LHCN-M2 (cell line): ENCODE measurements at regions not wholly inside any gene's neighbourhood (a gene's known extent, or its start where the extent isn't known, plus 50 kb on each side); places are given as distances from the start of the nearest gene placed in this dataset.
"Not testable (repeated sequence)": the region's sequence is repeated elsewhere in the genome, so short reads cannot be mapped to it uniquely, and the experiment has no call there.

Experiments used
- DNase-seq: peaks from one replicate; pipeline ENCODE4 v3.0.0-alpha.2; 2012; ENCODE audit warnings: low read depth

DNA sequence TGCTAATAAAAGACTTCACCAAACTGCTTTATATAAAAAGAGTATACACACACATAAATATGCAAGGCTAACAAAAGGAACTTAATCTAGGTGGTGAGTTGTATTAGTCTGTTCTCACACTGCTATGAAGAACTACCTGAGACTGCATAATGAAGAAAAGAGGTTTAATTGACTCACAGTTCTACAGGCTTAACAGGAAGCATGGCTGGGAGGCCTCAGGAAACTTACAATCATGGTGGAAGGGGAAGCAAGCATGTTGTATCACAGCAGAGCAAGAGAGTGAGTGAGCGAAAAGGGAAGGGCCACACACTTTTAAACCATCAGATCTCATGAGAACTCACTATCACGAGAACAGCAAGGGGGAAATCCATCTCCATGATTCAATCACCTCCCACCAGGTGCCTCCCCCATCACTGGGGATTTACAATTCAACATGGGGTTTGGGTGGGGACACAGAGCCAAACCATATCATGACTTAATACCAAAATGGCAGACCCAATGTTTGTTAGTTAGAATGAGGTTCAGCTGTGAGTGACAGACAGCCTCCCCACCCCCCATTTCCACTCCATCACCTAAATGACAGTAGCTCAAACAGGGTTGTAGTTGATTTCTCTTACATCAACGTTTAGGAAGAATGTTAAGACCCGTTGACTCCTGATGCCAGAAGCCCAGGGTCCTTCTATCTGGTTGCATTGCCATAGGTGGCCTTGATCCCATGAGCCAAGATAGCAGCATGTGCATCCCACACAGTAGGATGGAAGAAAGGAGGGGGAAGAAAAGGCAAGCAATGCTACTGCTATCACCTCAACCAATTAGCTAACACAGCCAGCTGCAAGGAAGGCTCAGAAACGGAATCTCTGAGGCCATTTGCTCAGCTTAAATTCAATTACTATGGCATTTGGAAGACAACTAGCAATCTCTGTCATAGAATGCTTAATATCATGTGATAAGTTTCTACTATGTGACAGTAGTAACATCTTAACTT, 77.0 kb downstream of the CCDC71L start:
- no peak for DNase-seq

DNA sequence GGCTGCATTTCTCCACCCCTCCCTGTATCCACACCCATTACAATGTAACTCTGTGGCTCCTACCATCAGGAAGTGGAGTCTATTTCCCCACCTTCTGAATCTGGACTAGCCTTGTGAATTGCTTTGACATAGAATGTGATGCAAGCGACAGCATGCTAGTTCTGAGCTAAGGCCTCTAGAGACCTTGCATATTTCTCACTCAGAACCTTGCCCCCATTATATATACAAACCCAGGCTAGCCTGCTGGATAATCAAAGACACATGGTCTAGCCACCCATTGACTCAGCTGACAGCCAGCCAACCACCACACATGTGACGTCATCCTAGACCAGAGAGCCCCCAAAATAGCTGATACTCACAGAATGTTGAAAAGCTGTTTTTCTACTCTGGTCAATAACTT, 77.9 kb downstream of the CCDC71L start:
- no peak for DNase-seq

DNA sequence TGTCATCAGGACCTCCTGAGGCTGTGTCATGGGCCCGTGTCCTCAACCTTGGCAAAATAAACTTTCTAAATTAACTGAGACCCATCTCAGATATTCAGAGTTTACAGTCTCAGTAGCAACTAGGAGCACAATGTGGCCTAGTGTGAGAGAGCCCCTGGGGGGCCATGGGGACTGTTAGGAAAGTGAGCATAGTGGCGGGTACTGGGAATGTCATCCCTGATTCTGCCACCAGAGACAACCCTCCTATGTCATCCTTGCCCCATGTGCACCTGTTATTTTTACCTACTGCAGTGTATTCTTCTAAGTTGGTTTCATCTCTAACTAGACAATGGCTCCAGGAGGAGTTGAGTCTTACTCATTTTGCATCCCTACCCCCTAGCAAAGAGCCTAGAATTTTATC, 78.6 kb downstream of the CCDC71L start:
- DNase-seq: no peak

DNA sequence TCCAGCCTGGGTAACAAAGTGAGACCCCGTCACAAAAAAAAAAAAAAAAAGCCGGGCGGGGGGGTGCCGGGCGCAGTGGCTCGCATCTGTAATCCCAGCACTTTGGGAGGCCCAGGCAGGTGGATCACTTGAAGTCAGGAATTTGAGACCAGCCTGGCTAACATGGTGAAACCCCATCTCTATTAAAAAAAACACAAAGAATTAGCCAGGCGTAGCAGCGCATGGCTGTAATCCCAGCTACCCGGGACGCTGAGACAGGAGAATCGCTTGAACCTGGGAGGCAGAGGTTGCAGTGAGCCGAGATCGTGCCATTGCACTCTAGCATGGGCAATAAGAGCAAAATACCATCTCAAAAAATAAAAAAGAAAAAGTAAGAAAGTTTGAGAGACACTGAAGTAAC, 81.9 kb downstream of the CCDC71L start:
- not testable (repeated sequence) for DNase-seq

DNA sequence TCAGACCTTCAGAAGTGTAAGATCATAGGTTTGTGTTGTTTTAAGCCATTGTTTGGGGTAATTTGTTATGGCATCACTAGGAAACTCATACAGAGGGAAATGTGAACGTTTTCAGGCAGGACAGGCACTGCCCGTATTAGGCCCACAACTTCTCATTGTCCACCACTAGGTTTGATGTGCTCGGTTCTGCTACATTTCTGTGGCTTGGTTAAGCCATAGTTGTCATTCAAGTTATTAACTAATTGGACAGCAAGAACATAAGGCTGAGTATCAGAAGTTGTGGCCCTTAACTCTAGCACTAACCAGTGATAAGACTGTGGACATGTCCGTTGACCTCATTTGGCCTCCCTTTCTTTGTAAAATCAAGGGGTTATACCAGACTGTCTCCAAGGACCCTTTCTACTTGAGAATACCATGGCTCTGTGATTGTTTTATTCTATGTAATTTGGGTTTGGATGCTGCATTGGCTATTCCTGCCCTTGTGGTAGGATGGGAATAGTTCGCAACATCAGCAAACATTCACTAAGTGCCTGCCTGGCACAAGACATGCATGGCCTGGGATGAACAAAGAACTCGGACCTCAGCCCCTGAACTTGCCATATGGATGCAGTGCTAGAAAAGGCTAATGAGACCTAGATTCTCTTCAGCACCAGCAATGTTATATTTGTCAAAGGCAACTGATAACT, 85.7 kb downstream of the CCDC71L start:
- no peak for DNase-seq

DNA sequence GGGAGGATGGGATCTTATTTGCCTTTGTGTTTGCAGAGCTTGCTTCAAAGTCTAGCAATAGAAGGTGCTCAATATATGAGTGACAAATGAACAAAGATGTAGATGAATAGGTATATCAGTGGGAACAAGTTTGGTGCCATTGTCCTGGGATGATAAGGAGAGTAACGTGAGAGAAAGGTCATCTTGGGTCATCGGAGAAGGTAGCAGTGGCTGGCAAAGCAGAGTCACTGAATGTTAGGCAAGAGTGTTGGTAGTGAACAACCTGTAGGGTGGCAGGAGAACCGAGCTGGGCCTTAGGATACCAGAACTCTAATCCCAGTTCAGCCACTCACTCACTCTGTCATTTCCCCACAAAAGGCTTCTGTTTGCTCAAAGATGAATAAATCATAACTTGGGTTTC, 87.2 kb downstream of the CCDC71L start:
- DNase-seq: no peak

DNA sequence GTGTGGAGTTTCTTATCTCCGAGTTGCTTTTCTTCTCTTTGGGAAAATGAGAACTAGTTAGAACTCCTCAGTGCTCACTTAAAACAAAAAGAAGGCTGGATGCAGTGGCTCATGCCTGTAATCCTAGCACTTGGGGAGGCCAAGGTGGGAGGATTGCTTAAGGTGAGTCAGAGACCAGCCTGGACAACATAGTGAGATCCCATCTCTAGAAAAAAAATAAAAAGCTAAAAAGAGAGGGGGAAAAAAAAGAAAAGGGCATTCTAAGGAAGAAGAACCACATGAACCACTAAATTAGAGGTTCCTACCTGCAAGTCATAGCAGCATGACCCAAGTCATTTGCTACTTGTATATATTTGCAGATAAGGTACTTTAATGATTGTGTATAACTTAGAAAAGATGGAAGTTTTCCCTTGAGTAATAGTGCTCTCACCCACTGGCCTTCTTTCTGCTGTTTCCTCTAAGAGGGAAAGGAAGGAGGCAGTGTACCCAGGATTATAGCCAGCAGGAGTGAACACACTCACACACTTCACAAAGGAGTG, 87.8 kb downstream of the CCDC71L start:
- DNase-seq: no peak

DNA sequence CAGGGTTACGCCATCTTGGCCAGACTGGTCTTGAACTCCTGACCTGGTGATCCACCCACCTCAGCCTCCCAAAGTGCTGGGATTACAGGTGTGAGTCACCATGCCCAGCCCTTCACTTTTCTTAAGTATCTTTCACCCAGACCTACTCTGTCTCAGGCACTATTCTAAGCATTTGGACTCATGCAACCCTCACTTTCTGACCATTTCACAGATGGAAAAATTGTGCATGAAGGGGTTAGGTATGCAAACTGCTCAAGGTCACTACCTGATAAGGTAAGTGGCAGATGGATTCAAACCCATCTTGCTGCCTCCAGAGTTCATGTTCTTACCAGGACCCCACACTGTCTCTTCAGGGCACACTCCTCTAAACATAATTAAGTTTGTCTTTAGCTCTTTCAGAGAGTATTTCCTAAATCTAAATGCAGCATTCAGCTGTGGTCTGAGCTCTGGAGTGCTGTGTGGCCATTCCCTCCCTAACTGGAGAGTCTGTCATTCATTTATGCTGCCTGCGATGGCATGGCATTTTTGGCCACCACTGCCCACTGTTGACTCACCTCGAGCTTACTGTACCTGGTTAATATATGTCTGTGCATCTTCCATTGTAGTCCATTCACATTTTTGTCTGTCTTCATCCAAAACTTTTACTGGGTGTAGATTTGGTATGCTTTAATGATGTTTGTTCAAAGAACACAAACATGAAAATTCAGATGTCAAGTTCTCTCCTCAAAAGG, 88.4 kb downstream of the CCDC71L start:
- DNase-seq: no peak

DNA sequence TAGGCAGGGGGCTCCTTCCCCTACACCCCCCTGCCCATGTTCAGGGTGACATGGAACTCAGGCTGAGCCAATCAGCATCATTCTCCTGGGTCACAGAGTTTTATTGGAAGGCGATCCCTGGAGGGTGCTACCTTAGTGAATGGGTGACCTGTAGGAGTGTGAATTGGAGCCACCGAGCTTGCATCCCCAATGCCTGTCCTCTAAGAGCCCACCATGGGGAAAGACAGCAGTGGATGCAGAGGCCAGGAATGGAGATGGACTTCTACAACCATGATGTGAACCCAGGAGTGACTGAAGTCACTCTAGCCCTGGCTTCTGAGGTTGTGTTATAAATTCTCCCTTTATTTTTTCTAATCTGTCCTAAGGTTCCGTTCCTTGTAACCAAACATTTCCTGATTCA, 89.4 kb downstream of the CCDC71L start:
- no peak for DNase-seq

DNA sequence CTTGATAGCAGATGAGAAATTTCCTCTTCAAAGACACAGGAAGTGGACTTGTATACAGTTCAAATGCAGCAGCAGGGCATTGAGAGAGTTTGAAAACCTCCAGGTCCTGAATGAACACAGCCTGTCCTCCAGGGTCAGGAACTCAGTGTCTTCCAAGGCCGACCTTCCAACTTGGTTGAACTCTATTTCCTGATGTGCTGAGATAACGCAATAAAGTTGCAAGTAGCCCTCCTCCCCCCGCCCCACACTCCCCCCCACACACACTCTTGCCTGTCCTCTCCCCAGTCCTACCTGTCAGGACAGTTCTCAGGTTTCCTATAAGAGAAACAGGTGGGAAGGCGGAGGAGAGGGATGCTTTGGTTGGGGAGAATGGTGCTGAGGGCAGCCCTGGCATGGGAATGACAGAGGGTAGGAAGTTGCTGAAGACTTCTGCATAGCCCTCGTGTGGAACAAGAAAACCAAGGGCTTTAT, 90.0 kb downstream of the CCDC71L start:
- no peak for DNase-seq

DNA sequence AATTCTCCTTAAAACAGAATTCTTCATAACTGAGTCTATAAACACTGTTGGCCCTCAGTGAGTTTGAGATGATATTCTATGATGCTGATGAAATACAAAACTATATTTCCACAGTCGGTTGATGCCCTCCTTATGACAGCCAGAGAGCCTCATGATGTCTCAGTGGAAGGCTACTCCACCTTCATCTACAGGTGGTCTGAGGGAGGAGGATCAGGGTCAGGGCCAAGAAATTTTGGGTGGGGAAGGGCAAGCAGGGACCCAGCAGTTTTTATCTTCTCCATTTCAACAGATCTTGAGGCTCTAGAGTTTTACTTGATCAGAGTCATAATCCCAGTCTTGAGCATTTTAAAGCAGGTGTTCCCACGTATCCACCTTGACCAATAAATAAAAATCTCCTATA, 90.8 kb downstream of the CCDC71L start:
- DNase-seq: no peak

DNA sequence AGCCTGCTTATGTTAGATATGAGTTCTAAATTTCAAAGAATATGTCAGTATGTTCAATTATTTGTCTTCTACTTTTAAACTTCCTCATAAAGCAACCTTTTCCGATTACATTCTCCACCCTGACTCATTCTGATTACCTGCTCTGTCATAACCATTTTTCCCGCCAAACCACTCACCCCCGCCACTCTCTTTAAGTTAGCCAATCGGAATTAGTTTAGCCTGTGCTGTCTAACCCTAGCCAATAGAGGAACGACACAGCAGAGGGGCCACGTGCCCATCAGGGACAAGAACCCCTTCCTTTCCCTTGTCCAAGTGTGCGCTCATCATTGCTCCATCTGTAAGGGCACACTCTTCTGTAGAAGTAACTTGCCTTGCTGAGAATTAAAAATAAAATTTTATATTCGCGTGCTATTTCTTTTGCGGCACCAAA, 91.4 kb downstream of the CCDC71L start:
- DNase-seq: no peak

DNA sequence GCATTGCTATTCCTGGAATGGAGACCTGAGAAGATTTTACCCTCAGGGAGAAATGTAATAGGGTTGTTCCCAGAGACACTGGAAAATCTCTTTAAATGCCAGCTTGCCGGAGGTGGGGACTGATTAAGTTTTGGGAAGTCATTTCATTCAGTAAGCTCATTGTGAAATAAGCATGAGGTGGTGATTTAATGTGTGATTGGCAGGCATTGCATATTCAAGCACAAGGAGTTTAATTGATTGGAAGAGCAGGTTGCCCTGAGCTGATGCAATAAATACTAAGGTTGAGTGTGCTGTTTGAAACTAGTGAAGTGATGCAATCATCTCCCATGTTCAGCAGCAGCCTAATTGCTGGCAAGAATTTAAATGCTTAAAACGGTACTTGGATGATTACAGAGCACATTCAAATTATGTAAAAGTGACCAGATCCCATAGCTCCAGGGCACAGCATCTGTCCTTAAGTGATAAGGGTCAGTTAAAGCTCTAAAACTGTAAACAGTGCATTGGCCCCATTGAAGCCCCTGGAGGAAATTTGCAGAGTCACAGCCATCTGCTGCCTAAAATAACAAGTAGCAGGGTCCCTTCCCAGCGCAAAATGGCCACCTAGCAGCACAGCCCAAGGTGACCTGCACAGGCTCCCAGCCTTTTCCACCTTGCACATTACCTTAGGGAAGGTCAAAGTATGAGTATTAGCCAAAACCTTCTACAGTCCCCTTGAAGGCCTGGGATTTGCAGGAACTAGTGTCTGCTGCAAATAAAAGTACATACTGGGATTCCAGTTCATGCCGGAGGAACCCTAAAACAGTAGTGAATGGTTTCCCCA, 92.1 kb downstream of the CCDC71L start:
- no peak for DNase-seq

DNA sequence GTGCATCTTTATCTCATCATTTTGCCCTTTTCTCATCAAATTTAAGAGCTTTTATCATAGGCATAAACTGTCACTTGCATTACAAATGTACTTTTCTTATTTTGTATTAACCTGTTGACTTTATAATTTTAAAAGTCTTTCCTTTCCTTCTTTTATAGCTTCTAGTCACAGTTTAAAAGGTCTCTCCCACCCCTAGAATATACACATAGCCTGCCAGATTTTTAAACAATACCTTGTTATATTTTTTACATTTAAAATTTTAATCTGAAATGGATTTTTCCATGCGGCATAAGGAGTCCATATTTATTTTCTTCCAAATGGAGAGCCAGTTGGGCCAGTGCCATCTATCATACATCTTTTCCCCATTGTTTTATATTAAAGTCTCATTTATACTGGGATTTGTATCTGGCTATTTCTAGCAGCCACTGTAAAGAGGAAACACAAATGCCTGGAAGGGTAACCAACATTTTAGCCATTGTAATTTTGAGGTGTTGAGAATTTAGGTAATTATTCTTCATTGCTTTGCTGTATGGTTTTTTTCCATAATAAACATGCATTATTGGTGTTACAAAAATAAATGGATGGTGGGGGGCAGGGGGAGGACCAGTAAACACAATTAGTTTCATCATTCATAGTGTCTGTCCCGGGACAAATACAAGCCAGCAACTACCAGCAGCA, 92.8 kb downstream of the CCDC71L start:
- DNase-seq: no peak

DNA sequence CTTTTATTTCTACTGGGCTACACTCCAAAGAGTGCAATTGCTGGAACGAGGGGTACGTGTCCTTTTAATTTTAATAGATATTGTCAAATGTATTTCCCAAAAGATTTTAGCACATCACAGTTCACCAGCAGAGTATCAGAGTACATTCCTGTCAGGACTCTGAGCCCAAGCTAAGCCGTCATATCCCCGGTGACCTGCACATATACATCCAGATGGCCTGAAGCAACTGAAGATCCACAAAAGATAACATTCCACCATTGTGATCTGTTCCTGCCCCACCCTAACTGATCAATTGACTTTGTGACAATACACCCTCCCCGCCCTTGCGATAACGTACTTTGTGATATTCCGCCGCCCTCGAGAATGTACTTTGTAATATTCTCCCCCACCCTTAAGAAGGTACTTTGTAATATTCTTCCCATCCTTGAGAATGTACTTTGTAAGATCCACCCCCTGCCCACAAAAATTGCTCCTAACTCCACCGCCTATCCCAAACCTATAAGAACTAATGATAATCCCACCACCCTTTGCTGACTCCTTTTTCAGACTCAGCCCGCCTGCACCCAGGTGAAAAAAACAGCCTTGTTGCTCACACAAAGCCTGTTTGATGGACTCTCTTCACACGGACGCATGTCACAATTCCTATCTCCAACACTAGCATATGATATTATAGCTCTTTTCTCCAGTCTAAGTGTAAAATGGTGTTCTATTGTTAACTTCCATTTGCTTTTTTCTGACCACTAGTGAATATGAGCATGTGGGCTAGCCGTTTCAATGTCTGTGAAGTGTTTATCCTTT, 93.6 kb downstream of the CCDC71L start:
- DNase-seq: not testable (repeated sequence)

DNA sequence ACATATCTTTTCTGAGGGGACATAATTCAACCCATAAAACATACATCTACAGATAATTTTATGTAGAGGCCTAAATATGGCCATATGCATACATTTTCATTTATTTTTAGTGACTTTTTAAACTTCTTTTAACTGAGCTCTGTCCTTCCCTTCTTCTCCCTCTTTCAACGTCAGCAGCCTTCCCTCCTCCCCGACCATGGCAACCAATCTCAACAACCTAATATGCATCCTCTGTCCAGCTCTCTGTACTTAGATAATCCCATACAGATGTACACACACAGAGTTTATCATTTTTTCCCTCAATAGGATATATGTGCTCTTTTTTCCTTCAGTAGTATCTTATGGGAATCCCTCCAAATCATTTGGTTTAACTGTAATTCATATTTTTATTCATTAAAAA, 94.3 kb downstream of the CCDC71L start:
- DNase-seq: no peak

DNA sequence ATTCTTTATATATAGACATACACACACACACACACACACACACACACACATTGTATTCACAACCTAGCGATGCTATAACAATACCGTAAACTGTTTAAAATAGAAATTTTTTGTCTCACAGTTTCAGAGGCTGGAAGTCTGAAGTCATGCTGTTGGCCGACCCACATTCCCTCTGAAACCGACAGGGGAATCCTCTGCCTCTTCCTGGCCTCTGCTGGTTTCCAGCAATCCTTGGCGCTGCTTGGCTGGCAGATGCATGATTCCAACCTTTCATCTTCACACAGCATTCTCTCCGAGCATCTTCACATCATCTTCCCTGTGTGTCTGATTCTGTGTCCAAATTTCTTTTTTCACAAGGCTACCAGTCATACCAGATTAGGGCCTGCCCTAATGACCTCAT, 94.8 kb downstream of the CCDC71L start:
- DNase-seq: no peak

DNA sequence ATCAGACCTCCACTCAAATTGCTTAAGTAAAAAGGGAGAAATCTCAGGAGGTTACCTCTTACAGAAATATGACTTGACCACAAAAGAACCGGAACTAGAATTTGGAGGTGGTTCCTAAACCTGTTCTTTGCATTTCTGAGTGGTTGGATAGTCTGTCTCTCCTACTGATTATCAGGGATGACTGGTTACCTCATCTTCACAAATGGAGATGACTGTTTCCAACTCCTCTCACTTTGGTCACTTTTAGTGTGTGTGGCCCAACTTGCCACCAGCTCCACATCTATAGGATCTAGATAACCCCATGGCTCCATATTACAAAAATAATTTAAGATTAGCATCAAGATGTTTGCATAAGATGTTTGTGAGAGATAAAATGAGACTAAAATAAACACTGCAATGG, 95.5 kb downstream of the CCDC71L start:
- DNase-seq: no peak

DNA sequence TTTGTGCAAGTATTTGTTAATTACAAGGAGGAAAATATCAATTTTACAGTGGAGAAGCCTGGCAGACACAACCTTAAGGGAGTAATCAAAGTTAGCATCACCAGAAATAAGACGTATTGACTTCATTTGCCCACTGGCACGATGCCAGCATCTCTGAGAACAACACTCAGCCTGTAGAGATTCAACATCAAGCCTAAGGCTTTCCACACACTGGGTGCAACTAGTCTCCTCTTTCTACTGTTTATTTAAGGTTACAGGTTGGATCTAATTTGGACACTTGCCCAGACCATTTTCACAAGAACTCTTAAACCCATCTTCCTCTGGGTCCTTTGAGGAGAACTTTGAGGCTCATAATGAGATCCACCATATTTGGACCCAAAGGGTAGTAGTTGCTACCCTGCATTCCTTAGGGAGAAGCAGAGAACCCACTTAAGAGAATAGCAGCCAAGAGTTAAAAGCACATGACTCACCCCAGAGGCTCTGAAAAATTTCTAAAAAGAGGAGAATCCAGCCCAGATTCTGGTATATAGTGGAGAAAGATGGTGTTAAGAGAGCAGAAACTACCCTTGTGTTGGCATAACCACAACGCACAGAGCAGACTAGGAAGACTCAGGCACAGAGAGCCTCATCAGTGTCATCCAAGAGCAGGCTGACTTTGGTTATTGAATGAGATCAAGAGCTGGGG, 97.3 kb downstream of the CCDC71L start:
- DNase-seq: no peak
